HL-60/S4 treated with retinoic acid at 250 ng/mL for 4 days and 3 days (cell line): ENCODE measurements at regions not wholly inside any gene's neighbourhood (a gene's known extent, or its start where the extent isn't known, plus 50 kb on each side); places are given as distances from the start of the nearest gene placed in this dataset.
"Not testable (repeated sequence)": the region's sequence is repeated elsewhere in the genome, so short reads cannot be mapped to it uniquely, and the experiment has no call there.

Source experiments
- in situ Hi-C: fragments of 300-500 bp; cut with MboI; formaldehyde crosslinking; loops from 2 replicates; pipeline ENCODE4 v1.7.0; 2022; ENCODE audit warnings: low sequenced_read_pairs

- in situ Hi-C loops: no loop called here
Measured at GRCh38 chr12:90831712-90832111, 123.3 kb downstream of the CCER1 start.

DNA sequence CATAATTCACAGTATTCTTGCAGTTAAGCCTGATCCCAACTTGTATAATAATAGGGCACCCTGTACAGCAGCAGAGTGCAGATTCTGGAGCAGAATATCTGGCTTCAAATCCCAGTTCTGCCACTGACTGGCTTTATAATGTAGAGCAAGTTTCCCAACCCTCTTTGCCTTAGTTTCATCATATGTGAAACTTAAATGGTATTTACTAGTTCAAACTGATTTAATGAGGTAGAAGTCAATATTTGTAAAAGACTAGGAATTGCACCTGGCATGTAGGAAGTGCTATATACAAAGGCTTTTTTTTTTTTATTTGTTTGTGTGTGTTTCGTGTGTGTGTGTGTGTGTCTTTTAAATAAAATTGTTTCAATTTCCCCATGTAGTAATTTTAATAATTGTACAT is 125.9 kb downstream of the CCER1 start:
- in situ Hi-C loops: no loop called here

DNA sequence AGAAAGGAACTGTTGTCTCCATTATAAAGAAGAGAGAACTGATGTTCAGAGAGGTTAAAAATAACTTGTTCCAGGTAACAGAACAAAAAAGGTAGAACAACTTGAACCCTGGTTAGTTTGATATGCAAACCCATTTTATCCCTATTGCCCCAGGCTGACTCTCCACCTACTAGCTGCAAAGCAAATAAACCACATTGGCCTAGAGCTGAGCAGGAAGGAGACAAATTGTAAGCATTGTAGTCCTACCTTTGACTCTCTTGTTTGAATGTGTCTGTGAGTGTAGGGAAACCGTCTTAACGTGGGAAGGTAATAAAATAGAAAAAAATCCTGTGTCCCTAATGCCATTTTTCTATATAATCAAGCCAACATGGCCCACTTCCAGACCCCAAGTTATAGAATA is 126.4 kb downstream of the CCER1 start:
- in situ Hi-C loops: no loop called here

DNA sequence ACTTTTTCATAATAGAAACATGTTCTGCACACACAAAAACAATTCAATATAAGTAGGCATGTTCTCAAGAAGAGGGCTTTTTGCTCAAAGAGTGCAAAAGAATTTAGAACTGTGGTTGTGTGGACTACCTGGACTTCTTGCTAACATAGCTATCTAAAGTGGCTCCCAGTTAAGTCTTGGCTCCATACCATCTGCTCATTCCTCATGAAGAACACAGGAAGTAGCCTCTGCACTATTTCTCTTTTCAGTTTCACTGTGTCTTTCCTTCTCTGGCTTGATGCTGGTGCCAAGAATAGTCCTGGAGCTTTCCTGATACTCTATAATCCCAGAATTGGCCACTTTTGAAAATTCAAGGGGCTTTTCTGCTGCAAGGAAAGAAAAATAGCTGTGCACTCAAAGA is 127.4 kb downstream of the CCER1 start:
- in situ Hi-C loops: no loop called here

DNA sequence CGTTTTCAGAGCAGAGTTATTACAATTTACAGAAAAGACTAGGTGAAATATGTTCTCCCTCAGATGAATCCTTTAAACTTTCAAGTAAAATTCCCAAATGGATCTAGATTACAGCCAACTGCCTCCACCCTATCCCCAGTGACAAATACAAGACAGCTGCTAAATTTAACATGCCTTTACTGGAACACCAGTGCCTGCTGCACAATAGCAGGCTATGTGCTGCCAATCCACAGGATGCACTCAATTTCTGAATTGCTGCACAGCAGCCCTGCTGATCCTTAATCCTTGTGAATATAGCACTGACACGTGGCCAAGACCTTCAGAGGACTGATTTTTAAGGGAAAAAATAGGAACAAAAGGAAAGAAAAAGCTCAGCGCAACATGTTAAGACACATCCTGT is 128.9 kb downstream of the CCER1 start:
- in situ Hi-C loops: no loop called here

DNA sequence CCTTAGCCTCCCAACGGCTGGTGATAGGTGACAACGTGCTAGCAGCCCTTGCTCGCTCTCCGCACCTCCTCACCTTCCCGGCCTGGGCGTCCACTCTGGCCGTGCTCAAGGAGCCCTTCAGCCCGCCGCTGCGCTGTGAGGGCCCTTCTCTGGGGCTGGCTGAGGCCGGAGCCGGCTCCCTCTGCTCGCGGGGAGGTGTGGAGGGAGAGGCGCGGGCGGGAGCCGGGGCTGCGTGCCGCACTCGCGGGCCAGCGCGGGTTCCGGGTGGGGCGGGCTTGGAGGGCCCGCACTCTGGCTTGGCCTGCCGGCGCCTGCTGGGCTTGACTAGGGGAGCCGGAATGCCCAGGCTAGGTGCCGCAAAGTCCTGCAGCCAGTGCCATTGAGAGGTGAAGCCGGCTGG is 131.1 kb downstream of the CCER1 start:
- in situ Hi-C loops: no loop called here

DNA sequence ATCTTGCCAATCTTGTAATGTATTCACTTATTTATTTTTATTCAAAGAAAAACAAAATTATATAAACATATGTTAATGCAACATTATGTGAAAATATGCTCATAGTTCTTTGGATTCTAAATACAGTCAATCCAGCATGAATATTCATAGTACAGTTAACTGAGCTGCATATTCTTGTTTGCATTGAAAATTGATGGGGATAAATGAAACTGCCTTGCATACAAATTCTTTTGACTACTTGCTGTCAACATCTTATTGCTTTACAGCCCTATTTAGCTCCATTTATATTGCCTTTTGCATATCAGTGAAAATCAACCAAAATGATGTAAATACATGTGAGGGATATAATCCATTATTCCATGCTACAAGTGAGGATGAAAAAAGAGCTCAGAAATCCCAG is 135.3 kb downstream of the CCER1 start:
- in situ Hi-C loops: no loop called here

DNA sequence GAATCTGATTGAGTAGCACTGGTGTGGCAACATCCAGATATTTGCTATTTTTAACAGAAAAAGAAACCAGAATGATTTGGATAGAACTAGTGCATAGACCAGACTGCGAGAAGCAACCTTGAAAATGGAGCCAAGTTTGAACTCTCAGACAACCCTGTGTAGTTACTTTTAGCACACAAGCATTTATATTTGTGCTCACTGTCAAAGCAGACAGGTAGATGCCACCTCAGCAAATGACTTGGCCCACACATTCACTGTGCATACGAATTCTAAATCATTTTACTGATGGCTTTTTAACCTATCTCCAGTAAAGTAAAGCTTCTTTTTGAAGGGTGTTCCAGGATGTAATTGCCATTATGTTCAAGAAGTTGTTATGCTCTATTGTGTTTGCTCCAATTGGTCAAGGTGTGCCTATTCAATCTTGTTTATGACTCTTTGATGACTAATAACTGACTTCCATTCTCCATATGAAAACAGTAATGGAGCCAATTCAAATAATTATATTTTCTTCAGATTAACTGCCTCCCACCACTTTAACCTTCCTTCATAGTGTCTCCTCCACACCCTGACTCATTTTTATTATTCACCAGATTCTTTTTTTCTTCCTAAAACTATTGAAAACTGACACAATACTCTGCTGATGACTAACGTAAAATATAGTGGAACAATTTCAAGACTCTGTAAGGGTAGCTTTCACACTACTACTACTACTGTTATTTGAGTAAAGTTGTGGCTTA is 138.5 kb downstream of the CCER1 start:
- in situ Hi-C loops: no loop called here

- in situ Hi-C loops: no loop called here
Measured at GRCh38 chr12:90809940-90810339, 145.0 kb downstream of the CCER1 start.

GRCh38 chr12:90808568-90808967 is 146.4 kb downstream of the CCER1 start:
- in situ Hi-C loops: no loop called here

- in situ Hi-C loops: no loop called here
Measured at GRCh38 chr12:90802727-90803126, 152.2 kb downstream of the CCER1 start.

- in situ Hi-C loops: no loop called here
Measured at GRCh38 chr12:90801776-90802175, 153.2 kb downstream of the CCER1 start.

GRCh38 chr12:90794212-90794611 is 160.8 kb downstream of the CCER1 start:
- in situ Hi-C loops: no loop called here

DNA sequence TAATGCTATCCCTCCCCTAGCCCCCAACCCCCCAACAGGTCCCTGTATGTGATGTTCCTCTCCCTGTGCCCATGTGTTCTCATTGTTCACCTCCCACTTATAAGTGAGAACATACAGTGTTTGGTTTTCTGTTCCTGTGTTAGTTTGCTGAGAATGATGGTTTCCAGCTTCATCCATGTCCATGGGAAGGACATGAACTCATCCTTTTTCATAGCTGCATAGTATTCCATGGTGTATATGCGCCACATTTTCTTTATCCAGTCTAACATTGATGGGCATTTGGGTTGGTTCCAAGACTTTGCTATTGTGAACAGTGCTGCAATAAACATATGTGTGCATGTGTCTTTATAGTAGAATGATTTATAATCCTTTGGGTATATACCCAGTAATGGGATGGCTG is 162.3 kb downstream of the CCER1 start:
- in situ Hi-C loops: not testable (repeated sequence)

DNA sequence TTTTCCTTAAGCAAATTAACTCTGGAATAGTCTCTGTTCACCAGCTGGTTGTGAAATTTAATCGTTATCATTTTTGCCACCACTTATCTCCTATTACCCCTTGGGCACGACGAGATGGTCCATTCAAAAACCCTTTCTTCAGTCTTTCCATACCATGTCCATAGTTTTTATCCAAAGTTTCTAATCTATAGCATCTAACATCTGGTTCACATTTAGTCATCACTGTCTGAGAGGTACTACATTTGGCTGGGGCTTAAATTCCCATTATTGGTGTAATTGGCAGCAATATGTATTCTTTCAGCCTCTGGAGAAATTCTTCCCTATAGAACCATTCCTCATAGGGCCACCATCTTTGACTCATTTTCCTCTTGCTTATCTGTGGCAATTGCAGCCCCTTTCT is 163.5 kb downstream of the CCER1 start:
- in situ Hi-C loops: no loop called here

- in situ Hi-C loops: no loop called here
Measured at GRCh38 chr12:90790747-90791146, 164.2 kb downstream of the CCER1 start.

GRCh38 chr12:90773491-90773890 is 181.5 kb downstream of the CCER1 start:
- in situ Hi-C loops: no loop called here

GRCh38 chr12:90770861-90771260 is 184.1 kb downstream of the CCER1 start:
- in situ Hi-C loops: no loop called here

DNA sequence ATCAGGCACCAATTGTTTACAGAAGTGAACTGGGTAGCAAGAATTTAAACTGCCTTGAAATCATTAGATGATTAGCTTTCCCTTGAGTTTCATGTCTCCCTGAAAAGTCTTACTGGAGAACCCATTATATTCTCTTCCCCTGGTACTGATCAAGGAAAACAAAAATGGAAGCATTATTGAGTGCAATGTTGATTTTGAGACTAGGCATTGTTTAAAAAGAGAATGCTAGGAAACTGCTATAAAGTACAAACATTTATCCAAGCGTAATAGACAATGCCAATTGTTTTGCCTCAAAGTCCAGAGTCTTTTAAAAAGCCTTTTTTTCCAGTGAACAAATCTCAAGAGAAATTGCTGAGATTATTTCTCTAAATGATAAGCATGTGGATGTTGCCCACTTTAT is 197.0 kb downstream of the CCER1 start:
- in situ Hi-C loops: no loop called here

- in situ Hi-C loops: no loop called here
Measured at GRCh38 chr12:90745211-90745610, 209.8 kb downstream of the CCER1 start.

GRCh38 chr12:90741611-90742010 is 213.4 kb downstream of the CCER1 start:
- in situ Hi-C loops: no loop called here

GRCh38 chr12:90729736-90730135 is 225.2 kb downstream of the CCER1 start:
- in situ Hi-C loops: no loop called here

- in situ Hi-C loops: no loop called here
Measured at GRCh38 chr12:90712671-90713070, 242.3 kb downstream of the CCER1 start.
